ENCODE measurements at regions not wholly inside any gene's neighbourhood (a gene's known extent, or its start where the extent isn't known, plus 50 kb on each side); places are given as distances from the start of the nearest gene placed in this dataset.

DNA sequence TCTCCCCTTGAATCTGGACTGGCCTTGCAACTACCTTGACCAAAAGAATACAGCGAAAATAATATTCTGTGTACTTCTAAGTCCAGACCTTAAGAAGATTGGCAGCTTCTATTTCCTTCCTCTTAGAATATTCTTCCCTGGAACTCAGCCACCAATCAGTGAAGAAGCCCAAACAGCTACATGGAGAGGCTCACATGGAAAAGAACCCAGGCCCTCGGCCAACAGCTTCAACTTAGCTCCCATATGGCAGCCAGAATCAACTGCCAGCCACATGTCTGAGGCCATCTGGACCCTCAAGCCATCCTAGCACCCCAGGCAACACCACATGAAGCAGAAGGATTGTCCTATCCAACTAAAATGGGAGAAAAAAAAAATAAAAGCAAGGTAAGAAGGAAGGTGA lies 178.8 kb downstream of the IBTK start:
- DNase-seq = peak; percentile 29

DNA sequence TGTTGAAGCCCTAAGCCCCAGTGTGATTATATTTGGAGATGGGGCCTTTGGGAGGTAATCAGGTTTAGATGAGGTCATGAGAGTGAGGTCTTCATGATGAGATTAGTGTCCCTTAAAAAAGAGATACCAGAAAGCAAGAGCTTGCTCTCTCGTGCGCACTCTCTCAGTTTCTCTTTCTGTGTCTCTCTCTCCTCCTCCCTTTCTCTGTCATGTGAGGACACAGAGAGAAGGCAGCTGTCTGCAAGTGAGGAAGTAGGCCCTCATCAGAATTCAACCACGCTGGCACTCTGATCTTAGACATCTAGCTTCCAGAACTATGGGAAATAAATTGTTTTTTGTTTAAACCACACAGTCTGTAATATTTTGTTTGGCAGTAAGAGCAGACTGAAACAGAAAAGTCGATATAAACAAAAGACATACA lies 180.5 kb downstream of the IBTK start:
- DNase-seq = no peak

DNA sequence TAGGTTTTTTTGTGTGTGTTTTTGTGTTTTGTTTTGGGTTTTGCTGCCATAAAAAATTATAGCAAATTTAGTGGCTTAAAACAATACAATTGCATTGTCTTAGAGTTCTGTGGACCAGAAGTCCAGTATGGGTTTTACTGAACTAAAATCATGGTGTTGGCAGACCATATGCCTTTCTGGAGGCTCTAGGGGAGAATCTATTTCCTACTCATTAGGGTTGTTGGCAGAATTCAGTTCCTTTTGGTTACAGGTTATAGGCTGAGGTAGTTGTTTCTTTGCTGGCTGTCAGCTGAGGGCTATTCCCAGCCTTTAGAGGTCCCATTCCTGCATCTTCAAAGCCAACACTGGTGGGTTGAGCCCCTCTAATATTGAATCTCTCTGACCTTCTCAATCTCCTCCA lies 181.3 kb downstream of the IBTK start:
- DNase-seq = no peak

DNA sequence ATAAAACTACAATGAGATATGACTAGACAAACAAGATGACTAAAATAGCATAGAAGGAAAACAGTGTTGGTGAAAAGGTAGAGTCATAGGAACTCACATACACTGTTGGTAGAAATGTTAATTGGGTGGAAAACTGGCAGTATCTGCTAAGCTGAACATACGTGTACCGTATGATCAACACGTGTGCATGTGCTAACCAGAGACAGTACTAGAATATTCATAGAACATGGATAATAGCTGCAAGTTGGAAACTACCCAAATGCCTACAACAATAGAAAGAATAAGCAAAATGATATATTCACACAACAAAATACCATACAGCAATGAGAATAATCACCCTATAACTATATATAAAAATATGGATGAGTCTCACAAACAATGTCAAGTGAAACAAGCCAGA lies 184.0 kb downstream of the IBTK start:
- no peak for DNase-seq

DNA sequence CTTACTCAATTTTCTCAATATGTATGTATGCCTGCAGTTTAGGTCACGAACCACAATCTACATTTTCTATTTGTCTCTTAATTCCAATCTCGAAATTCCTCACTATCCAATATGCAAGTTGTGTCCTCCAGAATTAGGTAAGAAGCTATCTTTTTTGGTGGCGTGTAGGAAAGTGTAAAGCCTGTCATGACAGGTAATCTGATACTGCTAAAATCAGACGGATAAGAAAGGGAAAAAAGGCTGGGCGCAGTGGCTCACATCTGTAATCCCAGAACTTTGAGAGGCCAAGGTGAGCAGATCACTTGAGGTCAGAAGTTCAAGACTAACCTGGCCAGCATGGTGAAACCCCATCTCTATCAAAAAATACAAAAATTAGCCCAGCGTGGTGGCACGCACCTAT lies 185.3 kb downstream of the IBTK start:
- DNase-seq = no peak

DNA sequence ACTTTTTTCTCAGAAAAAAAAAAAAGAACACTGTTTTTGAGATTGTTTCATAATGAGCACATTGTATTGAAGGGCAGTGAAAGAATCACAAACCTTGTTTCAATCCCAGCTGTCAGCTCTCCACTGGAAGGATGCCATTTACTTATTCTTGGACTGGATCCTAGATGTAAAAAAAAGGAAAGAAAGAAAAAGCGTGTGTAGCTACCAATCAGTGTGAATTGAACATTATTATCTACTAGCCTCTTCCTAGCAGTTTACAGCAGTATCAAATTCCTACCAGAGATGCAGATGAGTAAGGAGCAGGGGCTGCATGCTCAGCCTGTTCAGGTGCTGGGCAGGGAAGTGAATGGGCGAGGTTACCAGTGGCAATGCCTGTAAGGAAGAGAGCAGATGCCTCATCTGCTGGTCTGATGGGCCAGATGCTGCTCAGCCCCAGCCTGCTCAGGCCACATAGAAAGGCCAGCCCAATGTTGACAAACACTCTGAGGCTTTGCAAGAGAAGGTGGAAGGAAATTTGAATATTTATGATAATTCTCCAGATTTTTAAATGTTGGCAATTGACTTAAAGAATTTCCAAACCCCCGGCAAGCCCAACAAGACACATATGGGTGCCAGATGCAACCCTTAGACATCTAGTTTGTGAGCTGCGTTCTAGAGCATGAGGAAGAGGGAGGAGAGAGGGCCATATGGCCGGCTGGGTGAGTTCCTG lies 189.5 kb downstream of the IBTK start:
- DNase-seq = peak; percentile 75

DNA sequence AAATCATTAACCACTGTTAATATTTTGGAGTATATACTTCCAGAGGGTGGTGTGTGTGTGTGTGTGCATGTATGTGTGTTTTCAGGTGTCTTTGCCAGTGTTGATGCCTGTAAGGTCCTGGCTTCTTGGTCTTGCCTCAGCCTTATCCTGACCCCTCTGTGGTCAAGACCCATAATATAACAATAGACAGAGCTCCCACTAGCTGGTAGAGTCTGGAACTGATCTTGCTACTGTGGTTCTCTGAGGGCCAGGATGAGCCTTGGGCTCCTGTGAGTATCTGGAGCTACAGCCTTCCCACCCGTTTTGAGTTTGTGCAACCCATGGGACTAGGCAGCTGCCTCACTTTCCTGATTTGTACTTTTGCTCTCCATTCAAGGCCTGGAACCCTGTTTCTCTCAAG lies 191.0 kb downstream of the IBTK start:
- no peak for DNase-seq

DNA sequence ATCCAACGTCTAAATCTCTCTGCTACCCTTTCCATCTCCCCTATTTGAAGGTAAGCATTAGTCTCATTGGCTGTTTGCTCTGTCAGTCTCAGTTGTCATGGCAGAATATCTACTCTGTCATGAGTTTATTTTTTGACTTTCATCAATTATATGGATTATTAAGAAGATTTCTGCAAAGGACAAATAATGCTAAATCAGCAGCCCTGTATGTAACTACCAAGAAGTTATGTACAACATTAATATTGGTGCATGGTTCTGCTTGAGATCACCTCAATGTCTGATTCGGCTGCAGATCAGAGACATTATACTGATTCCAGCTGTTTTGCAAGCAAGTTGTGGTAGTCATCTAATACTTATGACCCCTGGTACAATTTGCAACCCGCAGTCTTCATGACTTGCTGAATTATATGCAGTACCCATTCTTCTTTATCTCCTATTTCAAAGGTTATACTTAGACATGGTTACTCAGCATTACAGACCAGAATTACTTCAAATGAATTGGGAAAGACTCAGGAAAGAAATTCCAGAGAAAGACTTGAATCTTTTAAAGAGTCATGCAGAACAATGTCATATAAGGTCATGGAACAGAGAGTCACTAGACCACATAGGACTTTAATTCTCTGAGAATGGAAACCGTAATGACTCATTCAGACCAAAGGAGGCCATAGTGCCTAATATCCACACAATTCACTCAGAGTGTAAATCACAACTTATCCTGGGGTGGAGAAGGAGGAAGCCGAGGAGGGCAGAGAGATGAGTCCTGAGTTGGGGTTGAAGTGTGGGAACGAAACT lies 201.4 kb downstream of the IBTK start:
- DNase-seq = no peak

DNA sequence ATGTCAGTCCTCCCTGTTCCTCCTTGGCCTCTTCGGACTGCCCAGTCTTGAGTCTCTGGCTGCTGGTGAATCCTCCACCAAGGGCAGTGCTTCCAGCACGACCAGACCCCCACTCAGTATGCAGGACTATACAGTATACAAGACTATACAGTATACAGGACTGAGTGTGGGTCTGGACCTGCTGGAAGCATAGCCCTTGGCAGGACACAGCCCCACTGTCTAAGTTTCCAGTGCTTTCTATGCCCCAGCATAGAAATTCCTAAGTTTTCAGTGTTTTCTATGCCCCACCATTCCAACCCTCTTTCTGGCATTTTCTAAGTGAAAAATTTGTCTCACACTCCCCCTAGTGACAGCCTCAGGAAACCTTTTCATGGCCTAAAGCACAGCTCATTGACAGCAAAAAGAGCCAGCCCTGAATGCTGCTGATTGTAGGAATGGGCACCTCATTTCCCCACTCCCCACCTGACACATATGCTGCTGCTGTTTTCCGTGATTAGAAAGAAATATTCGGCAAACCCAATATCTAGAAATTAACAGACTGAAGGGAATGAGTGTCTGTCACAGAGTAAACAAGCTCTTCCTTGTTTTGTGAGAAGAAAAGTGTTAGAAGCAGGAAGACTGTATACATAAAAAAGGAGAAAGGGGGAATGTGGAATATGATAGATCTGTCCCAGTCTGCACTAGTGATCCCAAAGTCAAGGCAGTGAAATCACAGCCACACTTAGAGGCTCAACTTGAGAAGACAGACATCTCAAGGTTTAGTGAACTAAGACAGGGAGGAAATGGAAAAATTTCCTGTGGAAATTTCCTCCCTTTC lies 206.9 kb downstream of the IBTK start:
- DNase-seq = peak; percentile 18

DNA sequence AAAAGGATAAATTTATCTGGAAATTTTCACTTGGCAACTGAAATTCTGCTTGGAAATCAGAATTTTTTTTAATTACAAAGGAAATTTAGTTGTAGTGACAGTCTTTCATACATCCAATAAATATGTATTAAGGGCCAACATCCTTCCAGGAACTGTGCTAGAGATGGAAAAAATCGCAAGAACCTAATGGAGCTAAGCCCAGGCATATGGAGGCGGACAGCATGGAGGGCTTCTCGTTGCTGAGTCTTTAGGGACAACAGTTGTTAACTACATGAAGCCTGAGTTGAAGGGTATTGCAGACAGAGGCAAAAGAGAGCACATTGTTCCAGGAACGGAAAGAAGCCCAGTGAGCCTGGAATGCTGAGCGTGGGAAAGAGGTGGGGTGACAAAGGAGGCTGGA lies 208.9 kb downstream of the IBTK start:
- DNase-seq = no peak

DNA sequence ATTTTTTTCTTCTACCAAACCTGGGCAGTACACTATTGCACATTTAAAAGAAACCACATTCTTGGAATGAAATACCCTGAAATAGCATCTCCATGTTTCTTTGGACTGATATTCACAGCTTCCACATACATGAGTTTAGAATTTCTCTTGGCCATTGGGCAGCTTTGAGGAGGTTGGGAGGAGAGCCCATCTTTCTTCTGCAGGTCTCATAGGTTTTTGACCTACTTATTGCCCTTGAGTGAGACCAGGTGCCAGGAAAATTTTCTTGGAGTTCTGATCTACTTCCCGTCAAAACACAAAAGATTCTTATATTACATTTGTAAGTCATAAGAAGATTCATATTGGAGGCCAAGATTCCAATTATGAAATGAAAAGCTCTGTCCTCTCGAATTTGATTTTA lies 212.0 kb downstream of the IBTK start:
- no peak for DNase-seq

DNA sequence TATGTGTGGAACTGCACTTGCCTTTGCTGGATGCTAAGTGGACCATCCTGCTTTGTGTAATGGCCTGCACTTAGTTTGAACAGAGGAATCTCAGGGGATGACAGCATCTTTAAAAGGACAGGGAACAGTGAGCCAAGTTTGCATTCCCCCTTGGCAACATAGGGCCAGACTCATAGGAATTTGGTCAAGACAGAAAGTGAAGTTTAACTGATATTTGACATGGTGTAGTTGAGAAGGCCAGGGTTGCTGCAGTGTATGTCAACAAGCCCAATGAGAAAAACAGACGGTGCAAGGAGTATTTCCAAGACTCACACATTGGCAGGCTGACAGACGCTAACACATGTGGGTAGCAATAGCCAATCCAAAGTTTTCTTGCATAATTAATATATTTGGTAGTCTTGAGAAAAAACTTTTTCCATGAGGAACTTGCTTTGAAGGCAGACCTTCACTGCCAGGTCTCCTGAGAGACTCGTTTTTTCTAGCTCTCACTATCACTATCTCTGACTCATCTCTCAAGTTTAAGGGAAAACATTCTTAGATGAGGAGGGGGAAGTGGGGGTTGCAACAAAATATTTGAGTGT lies 213.8 kb downstream of the IBTK start:
- peak; percentile 53 for DNase-seq

DNA sequence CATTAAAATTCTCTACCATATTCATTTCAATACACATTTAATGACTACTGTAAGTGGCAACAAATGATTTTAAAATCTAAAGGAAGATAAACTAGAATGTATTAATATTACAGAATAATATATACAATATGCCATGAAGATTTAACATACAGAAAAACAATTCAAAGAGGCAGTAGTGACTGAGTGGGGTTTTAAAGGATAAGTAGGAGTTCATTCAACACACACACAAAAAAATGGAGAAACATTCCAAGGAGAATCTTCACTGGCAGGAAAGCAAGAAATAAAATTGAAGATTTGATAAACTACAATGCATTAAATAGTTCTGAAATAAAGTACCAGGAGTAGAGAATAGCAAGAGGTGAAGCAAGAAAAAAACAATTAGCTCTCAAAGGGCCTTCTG lies 215.1 kb downstream of the IBTK start:
- no peak for DNase-seq

DNA sequence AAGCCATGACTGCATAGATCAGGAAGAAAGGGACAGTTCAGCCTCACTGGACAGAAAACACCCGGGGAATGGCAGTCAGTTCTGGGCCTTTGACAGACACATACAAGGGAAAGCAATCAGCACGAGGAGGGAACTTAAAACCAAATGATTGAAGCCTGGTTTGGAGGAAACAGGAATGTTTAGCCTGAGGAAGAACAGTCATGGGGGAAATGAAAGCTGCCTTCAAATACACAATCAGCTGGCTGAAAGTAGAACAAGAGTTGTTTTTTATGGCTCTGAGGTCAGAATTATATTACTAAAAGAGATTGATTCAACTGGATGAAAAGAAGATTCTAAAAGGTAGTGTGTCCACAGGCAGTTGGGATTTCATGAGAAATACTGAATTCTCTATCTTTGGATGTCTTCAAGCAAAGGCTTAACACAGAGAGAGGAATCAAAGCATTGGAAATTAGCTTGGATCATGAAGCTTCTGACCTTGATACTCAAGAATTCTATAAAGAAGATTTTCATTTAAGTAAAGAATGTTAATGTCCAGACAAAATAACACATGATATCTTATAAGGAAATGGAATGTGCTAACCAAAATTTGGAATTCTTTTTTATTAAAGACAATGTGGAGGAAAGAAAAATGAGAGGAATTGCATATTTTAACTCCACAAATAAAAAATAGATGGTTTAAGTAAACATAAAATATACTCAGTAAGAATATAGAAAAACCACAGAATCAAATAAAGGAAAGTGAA lies 216.6 kb downstream of the IBTK start:
- peak; percentile 36 for DNase-seq

DNA sequence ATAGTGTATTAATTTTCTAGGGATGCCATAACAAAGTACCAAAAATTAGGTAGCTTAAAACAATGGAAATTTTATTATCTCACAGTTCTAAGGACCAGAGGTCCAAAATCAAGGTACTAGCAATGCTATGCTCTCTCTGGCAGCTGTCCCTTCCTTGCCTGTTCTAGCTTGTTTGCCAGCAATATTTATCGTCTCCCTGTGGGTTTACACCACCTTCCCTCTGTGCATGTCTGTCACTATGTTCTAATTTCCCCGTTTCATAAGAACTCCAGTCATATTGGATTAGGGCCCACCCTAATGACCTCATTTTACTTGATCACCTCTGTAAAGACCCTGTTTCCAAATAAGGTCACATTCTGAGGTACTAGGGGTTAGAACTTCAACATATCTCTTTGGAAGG lies 217.2 kb downstream of the IBTK start:
- no peak for DNase-seq

DNA sequence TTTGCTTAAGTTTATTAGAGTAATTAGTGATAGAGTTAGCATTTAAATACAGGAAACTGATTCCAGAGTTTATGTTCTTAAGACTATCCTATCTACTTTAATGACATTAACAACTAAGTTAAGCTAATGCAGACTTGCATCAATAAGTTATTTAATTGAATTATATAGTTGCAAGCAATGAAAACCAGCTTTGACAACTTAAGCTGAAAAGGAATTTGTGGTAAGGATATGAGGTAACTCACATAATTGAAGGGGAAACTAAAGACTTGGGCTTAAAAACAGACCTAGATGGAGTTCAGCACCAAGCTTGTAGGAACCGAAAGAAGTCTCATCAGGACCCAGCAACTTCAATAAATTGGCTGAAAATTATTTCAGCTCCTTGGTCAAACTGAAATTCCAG lies 222.3 kb downstream of the IBTK start:
- no peak for DNase-seq

DNA sequence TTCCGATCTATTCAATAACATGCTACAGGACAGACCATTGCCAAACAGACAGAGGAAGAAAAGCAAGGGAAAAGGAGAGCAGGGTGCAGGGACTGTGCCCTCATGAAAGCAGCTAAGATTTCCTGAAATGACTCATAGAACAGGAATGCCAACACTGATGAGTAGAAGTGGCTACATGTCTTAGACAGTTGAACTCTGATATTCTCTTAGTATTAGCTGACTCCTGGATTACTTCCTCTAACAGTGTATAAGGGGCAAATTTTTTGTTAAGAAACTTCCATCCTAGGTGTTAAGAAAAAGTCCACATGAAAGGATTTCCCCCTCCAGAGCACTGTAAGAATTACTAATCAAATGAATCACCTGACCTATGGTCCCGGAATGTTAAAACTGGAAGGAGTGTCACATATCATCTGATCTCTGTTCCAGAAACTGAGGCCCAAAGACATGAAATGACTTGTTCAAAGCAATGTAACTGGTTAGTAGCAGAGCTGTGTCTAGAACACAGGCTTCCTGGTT lies 224.9 kb downstream of the IBTK start:
- no peak for DNase-seq

DNA sequence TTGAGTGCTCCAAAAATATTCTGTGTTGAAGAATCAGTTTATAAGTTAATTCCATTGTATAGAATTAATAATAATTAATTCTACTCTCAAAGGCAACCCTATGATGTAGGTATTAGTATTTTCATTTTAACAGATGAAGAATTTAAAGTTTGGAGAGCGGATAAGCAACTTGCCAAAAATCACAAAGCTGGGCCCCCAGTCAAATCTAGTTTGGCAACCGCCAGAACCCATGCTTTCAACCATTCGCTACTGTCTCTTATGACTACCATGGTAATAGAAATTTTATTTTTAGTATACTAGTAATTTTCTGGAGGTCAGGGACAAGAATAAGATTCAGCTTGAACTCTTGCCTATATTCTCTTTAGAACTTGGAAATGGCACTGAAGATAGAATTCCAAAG lies 229.8 kb downstream of the IBTK start:
- no peak for DNase-seq

DNA sequence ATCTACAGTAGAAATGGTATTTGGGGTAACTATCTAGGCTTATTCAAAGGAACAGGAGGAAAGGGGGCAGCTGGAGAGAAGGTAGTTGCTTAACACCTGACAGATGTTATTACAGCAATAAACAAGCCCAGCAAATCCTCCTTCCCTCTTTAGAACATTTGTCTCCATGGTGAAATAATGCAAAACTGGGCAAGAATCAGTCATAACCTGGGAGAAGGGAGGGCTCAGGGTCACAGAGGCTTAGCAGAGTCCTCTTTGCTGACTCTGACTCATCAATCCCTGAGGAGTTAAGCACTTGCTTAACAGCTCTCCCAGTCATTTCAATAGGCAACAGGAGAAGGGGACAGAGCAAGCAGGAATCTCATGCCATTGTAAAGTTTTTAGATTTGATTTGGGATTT lies 230.3 kb downstream of the IBTK start:
- no peak for DNase-seq

DNA sequence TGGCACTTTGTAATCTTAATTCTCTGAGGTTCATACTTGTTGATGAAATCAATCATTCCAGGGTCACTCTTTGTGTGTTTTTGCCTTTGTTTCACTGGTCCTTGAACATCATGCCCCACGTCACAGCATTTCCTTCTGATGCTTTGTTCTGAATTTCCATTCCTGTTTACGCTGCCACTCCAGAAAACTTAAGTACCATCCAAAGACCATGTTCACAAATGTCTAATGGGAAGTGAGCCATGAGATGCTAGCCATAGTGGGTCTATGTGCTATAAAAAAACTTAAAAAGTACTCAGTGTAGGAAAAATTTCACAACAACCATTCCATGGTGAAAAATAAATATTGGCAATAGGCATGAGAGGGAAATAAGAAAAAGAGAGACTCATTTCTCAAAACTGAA lies 232.0 kb downstream of the IBTK start:
- DNase-seq = no peak

DNA sequence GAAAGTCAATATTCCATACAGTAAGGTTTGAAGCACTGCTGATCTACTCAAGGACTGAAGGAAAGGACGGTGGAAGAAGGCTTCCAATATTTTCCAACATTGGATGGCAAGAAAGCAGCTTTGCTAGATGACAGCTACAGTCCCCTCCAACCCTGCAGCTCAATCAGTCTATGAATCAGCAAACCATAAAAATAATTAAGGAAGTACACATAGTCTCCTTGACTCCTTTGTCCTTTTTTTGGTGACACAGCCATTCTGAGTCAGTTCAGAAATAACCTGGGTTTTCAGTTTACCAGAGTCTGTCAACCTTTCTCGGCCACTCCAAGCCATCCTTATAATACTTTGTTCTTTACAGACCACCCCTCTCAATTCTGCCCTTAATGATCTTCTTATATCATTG lies 232.5 kb downstream of the IBTK start:
- no peak for DNase-seq

Measured in skin of body (tissue), 1 donor.